ENCODE measurements at regions not wholly inside any gene's neighbourhood (a gene's known extent, or its start where the extent isn't known, plus 50 kb on each side); places are given as distances from the start of the nearest gene placed in this dataset.

- Mint-ChIP-seq H3K27me3 (ENCODE audit: unreplicated experiment) (peaks cover 2% of the 10 kb centered on the region), H3K27ac (ENCODE audit: unreplicated experiment) (no peak overlapping the region), H3K4me1 (ENCODE audit: unreplicated experiment) (no peaks in the 10 kb centered on the region), H3K36me3 (ENCODE audit: low read depth, unreplicated experiment) (no peaks in the 10 kb centered on the region), H3K4me3 (ENCODE audit: unreplicated experiment) (no peak overlapping the region), H3K9me3 (ENCODE audit: unreplicated experiment) (peaks cover 24% of the 10 kb centered on the region)
- DNase-seq (ENCODE audit: low spot score): no peak
- TF ChIP-seq, protein P1, sequence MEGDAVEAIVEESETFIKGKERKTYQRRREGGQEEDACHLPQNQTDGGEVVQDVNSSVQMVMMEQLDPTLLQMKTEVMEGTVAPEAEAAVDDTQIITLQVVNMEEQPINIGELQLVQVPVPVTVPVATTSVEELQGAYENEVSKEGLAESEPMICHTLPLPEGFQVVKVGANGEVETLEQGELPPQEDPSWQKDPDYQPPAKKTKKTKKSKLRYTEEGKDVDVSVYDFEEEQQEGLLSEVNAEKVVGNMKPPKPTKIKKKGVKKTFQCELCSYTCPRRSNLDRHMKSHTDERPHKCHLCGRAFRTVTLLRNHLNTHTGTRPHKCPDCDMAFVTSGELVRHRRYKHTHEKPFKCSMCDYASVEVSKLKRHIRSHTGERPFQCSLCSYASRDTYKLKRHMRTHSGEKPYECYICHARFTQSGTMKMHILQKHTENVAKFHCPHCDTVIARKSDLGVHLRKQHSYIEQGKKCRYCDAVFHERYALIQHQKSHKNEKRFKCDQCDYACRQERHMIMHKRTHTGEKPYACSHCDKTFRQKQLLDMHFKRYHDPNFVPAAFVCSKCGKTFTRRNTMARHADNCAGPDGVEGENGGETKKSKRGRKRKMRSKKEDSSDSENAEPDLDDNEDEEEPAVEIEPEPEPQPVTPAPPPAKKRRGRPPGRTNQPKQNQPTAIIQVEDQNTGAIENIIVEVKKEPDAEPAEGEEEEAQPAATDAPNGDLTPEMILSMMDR (IDR thresholded peaks at IDR 0.05; ENCODE audit: unreplicated experiment): no peak
Measured at GRCh38 chr3:806006-806405, 286.8 kb upstream of the CNTN6 start.

- H3K4me3 Mint-ChIP-seq (ENCODE audit: unreplicated experiment): no peak overlapping the region
- no peaks in the 10 kb centered on the region for H3K4me1 Mint-ChIP-seq (ENCODE audit: unreplicated experiment)
- peaks cover 19% of the 10 kb centered on the region for H3K9me3 Mint-ChIP-seq (ENCODE audit: unreplicated experiment)
Measured at GRCh38 chr3:816605-817004, 276.2 kb upstream of the CNTN6 start.

DNA sequence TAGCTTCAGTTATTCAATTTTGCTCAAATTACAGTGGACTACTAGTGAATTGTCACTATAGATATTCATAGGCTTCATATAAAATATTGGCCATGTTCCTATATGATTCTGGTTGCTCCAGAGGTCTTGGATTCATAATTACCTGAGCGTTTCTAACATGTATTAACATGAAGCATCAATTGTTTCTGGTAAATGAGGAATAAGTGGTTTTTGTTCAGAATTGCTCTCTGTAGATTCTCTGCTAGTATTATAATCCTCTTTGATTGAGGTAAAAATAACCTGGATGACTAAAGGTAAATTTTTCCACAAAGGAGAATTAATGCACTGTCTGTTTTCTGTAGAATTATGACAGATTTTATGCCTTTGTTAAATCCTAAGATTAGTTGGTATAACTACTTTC is 258.1 kb upstream of the CNTN6 start:
- peaks cover 4% of the 10 kb centered on the region for H3K36me3 Mint-ChIP-seq (ENCODE audit: low read depth, unreplicated experiment)
- no peak overlapping the region for H3K4me3 Mint-ChIP-seq (ENCODE audit: unreplicated experiment)
- H3K9me3 Mint-ChIP-seq (ENCODE audit: unreplicated experiment): peaks cover 24% of the 10 kb centered on the region
- H3K4me1 Mint-ChIP-seq (ENCODE audit: unreplicated experiment): no peaks in the 10 kb centered on the region
- no peaks in the 10 kb centered on the region for H3K27me3 Mint-ChIP-seq (ENCODE audit: unreplicated experiment)
- TF ChIP-seq, protein P1 (IDR thresholded peaks at IDR 0.05; ENCODE audit: unreplicated experiment): no peak
- H3K27ac Mint-ChIP-seq (ENCODE audit: unreplicated experiment): no peak overlapping the region
- no peak for DNase-seq (ENCODE audit: low spot score)

More at GRCh38 chr3:816605-817004, 276.2 kb upstream of the CNTN6 start:
- peaks cover 4% of the 10 kb centered on the region for H3K36me3 Mint-ChIP-seq (ENCODE audit: low read depth, unreplicated experiment)
- H3K27ac Mint-ChIP-seq (ENCODE audit: unreplicated experiment): no peak overlapping the region
- DNase-seq (ENCODE audit: low spot score): no peak
- TF ChIP-seq, protein P1 (IDR thresholded peaks at IDR 0.05; ENCODE audit: unreplicated experiment): no peak
- peaks cover 4% of the 10 kb centered on the region for H3K27me3 Mint-ChIP-seq (ENCODE audit: unreplicated experiment)

DNA sequence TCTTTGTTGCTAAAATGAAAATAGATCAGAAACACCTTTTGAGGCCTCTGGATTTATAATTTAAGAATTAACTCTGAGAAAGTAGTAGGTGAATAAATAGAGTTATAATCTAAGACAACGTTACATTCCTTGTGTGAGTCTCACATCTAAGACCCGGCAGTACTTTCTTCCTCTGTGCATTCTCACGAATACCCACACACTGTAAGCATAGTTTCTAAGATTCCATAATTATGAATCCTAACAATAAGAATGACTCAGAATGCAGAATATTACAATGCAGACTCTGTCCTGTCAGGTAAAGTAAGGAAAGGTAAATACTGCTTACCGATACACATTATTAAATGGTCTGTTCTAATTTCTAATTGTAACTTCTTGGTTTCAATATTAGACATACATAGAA is 257.7 kb upstream of the CNTN6 start:
- H3K36me3 Mint-ChIP-seq (ENCODE audit: low read depth, unreplicated experiment): peaks cover 4% of the 10 kb centered on the region
- no peaks in the 10 kb centered on the region for H3K4me1 Mint-ChIP-seq (ENCODE audit: unreplicated experiment)
- no peak for DNase-seq (ENCODE audit: low spot score)
- TF ChIP-seq, protein P1 (IDR thresholded peaks at IDR 0.05; ENCODE audit: unreplicated experiment): no peak
- peaks cover 21% of the 10 kb centered on the region for H3K9me3 Mint-ChIP-seq (ENCODE audit: unreplicated experiment)
- no peak overlapping the region for H3K4me3 Mint-ChIP-seq (ENCODE audit: unreplicated experiment)
- no peaks in the 10 kb centered on the region for H3K27me3 Mint-ChIP-seq (ENCODE audit: unreplicated experiment)
- H3K27ac Mint-ChIP-seq (ENCODE audit: unreplicated experiment): no peak overlapping the region

GRCh38 chr3:839981-840380 is 252.8 kb upstream of the CNTN6 start:
- H3K27ac Mint-ChIP-seq (ENCODE audit: unreplicated experiment): no peak overlapping the region
- no peak overlapping the region for H3K4me3 Mint-ChIP-seq (ENCODE audit: unreplicated experiment)
- DNase-seq (ENCODE audit: low spot score): no peak
- H3K9me3 Mint-ChIP-seq (ENCODE audit: unreplicated experiment): peaks cover 22% of the 10 kb centered on the region
- no peaks in the 10 kb centered on the region for H3K36me3 Mint-ChIP-seq (ENCODE audit: low read depth, unreplicated experiment)
- no peaks in the 10 kb centered on the region for H3K27me3 Mint-ChIP-seq (ENCODE audit: unreplicated experiment)
- H3K4me1 Mint-ChIP-seq (ENCODE audit: unreplicated experiment): no peaks in the 10 kb centered on the region
- TF ChIP-seq, protein P1 (IDR thresholded peaks at IDR 0.05; ENCODE audit: unreplicated experiment): no peak

All from endothelial cell (in vitro differentiated cells).